HG03097 (cell line): ENCODE measurements at regions not wholly inside any gene's neighbourhood (a gene's known extent, or its start where the extent isn't known, plus 50 kb on each side); places are given as distances from the start of the nearest gene placed in this dataset.

Source experiments
- ATAC-seq: cut with Tn5 transposase; IDR thresholded peaks from one replicate; pipeline ENCODE4 v1.9.1; 2021; ENCODE audit not compliant: unreplicated experiment, low FRiP score

GRCh38 chr9:16128003-16128402 lies 575.2 kb downstream of the CCDC171 start:
- no peak for ATAC-seq

- ATAC-seq, result no peak
Observed at GRCh38 chr9:16131264-16131663, 578.4 kb downstream of the CCDC171 start.

- no peak for ATAC-seq
Observed at GRCh38 chr9:16132513-16132912, 579.7 kb downstream of the CCDC171 start.

GRCh38 chr9:16133032-16133431 lies 580.2 kb downstream of the CCDC171 start:
- no peak for ATAC-seq

GRCh38 chr9:16133556-16134227 lies 580.8 kb downstream of the CCDC171 start:
- ATAC-seq, result peak; percentile 85

- no peak for ATAC-seq
Observed at GRCh38 chr9:16134351-16134750, 581.5 kb downstream of the CCDC171 start.

GRCh38 chr9:16135968-16136367 lies 583.1 kb downstream of the CCDC171 start:
- ATAC-seq, result no peak

GRCh38 chr9:16136451-16136850 lies 583.6 kb downstream of the CCDC171 start:
- no peak for ATAC-seq

GRCh38 chr9:16136961-16137360 lies 584.1 kb downstream of the CCDC171 start:
- ATAC-seq, result no peak

- no peak for ATAC-seq
Observed at GRCh38 chr9:16138561-16139491, 586.0 kb downstream of the CCDC171 start.

- ATAC-seq, result no peak
Observed at GRCh38 chr9:16139774-16140173, 586.9 kb downstream of the CCDC171 start.

- ATAC-seq, result no peak
Observed at GRCh38 chr9:16143310-16143709, 590.5 kb downstream of the CCDC171 start.

GRCh38 chr9:16143947-16144890 lies 591.4 kb downstream of the CCDC171 start:
- ATAC-seq, result no peak

- ATAC-seq, result no peak
Observed at GRCh38 chr9:16145196-16145950, 592.5 kb downstream of the CCDC171 start.

GRCh38 chr9:16147726-16148125 lies 594.9 kb downstream of the CCDC171 start:
- ATAC-seq, result no peak

- ATAC-seq, result no peak
Observed at GRCh38 chr9:16150501-16150900, 597.7 kb downstream of the CCDC171 start.

- ATAC-seq, result no peak
Observed at GRCh38 chr9:16150938-16151650, 598.3 kb downstream of the CCDC171 start.

- no peak for ATAC-seq
Observed at GRCh38 chr9:16152276-16153101, 599.6 kb downstream of the CCDC171 start.

GRCh38 chr9:16153221-16153620 lies 600.4 kb downstream of the CCDC171 start:
- no peak for ATAC-seq
